Progenitor cell of endocrine pancreas (in vitro differentiated cells): ENCODE measurements at regions not wholly inside any gene's neighbourhood (a gene's known extent, or its start where the extent isn't known, plus 50 kb on each side); places are given as distances from the start of the nearest gene placed in this dataset.
"Not testable (repeated sequence)": the region's sequence is repeated elsewhere in the genome, so short reads cannot be mapped to it uniquely, and the experiment has no call there.

Experiments
- DNase-seq: peaks from one replicate; pipeline ENCODE4 v3.0.0; 2021; ENCODE audit warnings: low spot score; ENCODE audit not compliant: unreplicated experiment
- H3K27ac Mint-ChIP-seq: 2 replicates; pipeline ENCODE4 v1.8.0; 2021; ENCODE audit warnings: mild to moderate bottlenecking, moderate library complexity, mixed read lengths
- H3K27me3 Mint-ChIP-seq: 2 replicates; pipeline ENCODE4 v1.8.0; 2021; ENCODE audit warnings: mixed read lengths
- H3K36me3 Mint-ChIP-seq: 2 replicates; pipeline ENCODE4 v1.8.0; 2022; ENCODE audit warnings: mixed read lengths; ENCODE audit not compliant: insufficient read depth
- H3K4me1 Mint-ChIP-seq: 2 replicates; pipeline ENCODE4 v1.8.0; 2021; ENCODE audit warnings: low read depth, mixed read lengths
- H3K4me3 Mint-ChIP-seq: 2 replicates; pipeline ENCODE4 v1.8.0; 2021; ENCODE audit warnings: low read depth, mild to moderate bottlenecking, moderate library complexity, mixed read lengths
- H3K9me3 Mint-ChIP-seq: 2 replicates; pipeline ENCODE4 v1.8.0; 2021; ENCODE audit warnings: low read depth, mixed read lengths

DNA sequence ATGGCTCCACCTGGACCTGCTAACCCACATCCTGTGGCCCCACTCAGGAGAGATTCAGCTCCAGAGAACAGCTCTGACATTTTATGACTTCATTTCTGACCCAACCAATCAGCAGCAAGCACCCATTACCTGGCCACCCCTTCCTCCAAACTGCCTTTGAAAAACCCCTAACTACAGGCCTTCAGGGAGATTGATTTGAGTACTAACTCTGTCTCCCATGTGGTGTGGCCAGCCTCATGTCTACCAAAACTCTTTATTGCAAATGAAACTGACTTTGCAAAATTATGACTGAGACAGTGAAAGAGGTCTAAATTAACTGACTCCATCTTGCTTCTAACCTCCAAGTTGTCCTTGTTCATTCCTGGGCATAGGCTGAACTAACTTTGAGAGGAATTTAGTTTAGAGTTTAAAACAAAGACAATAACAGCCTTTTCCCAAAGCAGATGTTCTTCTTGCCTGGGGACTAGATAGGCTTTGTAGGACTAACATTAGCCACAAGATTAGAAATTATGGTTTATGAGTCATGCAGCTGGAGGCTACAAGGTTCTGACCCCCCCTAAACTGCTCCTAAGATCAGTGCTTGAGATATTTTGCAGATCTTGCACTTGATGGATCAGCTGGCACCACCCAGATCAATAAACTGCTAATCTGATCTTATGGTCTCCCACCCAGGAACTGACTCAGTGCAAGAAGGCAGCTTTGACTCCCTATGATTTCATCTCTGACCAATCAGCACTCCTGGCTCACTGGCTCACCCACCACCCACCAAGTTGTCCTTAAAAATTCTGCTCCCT, 508.2 kb downstream of the RPIA start:
- H3K27me3 Mint-ChIP-seq, H3K27ac Mint-ChIP-seq, H3K4me1 Mint-ChIP-seq, DNase-seq, H3K36me3 Mint-ChIP-seq, H3K4me3 Mint-ChIP-seq: not testable (repeated sequence)
- H3K9me3 Mint-ChIP-seq = peaks cover 30% of the 10 kb centered on the region

DNA sequence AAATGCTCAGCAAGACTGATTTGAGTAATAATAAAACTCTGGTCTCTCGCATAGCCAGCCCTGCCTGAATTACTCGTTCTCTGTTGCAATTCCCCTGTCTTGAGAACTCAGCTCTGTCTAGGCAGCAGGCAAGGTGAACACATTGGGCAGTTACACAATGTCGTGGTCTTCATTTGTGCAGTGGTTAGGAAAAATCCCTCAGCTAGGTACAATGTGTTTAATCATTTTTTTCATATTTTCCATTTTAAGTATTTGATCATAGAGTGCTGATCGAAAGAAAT, 508.7 kb downstream of the RPIA start:
- peaks cover 29% of the 10 kb centered on the region for H3K9me3 Mint-ChIP-seq
- DNase-seq, H3K36me3 Mint-ChIP-seq, H3K27ac Mint-ChIP-seq, H3K27me3 Mint-ChIP-seq, H3K4me3 Mint-ChIP-seq, H3K4me1 Mint-ChIP-seq: not testable (repeated sequence)

DNA sequence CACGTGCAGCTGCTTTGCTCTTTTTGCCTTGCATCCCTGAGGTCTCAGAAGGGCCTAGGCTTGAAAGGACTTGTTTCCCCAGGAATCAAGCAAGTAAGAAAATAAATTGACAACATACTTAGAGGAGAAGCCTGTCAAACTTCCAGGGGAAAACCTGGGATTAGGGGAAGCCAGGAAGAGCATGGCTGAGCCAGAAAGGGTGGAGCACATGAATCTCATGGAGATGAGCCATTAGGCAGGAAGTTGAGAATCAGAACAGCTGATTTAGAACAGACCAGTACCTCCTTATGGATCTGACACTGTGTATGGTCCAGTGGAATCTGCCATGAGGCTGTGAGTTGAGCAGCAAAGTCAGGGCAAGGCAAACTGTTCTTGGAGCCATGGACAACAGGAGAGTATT, 511.0 kb downstream of the RPIA start:
- not testable (repeated sequence) for DNase-seq, H3K4me3 Mint-ChIP-seq, H3K27ac Mint-ChIP-seq, H3K36me3 Mint-ChIP-seq, H3K27me3 Mint-ChIP-seq, H3K4me1 Mint-ChIP-seq
- peaks cover 25% of the 10 kb centered on the region for H3K9me3 Mint-ChIP-seq

DNA sequence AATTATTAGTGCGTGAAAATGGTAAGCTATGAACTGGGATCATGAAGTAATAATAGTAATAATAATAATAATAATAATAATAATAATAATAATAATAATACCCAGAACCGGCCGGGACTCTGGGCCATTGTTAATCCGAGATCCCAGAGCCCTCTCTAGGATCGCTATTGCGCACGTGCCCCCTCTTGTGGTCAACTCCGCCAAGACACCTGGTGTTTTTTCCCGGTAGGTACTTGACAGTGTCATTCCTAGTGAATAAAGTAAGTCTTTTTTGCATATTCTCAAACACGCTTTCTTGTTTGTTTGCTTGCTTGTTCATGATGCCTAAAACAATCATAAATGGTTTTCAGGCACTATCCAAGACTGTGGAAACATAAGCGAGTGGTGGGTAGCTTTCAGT, 513.7 kb downstream of the RPIA start:
- H3K4me1 Mint-ChIP-seq, DNase-seq, H3K4me3 Mint-ChIP-seq, H3K36me3 Mint-ChIP-seq, H3K27ac Mint-ChIP-seq, H3K27me3 Mint-ChIP-seq: not testable (repeated sequence)
- peaks cover 17% of the 10 kb centered on the region for H3K9me3 Mint-ChIP-seq

DNA sequence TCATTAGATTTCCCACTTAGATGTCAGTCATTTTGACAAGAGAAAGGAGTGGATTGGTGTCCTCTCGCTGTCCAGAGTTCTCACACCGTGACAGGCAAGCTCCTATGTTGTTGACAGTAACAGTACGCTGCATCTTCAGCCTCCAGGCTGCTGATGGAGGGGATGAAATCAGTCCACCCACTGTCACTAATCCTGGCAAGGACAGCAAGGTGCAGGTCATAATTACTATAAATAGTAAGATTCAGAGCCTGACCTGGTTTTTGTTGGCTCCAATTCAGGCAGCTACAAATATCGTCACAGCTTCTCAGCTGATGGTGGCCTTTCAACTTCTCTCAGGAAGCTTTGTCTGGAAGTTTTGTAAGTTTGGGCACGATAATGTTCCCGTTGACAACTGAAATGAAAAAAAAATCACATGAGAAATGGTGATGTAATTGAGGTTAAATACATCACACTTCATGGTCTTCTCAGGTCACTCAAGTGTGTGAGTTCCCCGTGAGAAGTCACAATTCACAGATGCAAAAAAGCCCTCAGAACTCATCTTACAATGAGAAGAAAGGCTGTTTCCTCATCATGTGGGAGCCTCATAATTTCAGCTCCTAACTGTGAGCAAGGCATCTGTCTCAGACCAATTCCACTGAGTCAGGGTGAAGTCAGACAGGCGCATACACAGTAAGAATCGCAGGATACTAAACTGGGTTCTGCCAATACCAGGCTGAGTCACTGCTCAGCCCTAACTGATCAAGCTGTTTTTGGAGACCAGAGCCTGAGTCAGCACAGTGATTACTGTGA, 516.9 kb downstream of the RPIA start:
- DNase-seq, H3K27me3 Mint-ChIP-seq, H3K4me1 Mint-ChIP-seq, H3K36me3 Mint-ChIP-seq, H3K27ac Mint-ChIP-seq, H3K4me3 Mint-ChIP-seq: not testable (repeated sequence)
- peaks cover 20% of the 10 kb centered on the region for H3K9me3 Mint-ChIP-seq

DNA sequence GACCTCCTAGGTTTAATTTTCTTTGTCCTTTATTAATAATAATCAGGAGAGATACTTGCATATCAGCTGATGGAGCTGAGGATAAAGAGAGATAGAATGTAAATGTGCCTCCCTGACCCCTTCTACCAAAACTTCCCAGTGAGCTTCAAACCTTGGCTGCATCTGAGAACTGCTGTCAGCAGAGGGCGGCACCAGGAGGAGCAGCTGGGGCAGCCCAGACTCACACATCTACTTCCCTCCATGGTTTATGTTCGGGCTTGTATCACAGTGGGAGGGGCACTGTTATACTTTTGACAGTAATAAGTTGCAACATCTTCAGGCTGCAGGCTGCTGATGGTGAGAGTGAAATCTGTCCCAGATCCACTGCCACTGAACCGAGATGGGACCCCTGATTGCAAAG, 521.7 kb downstream of the RPIA start:
- H3K27me3 Mint-ChIP-seq, H3K27ac Mint-ChIP-seq, DNase-seq, H3K4me1 Mint-ChIP-seq, H3K36me3 Mint-ChIP-seq, H3K4me3 Mint-ChIP-seq: not testable (repeated sequence)
- H3K9me3 Mint-ChIP-seq = peaks cover 30% of the 10 kb centered on the region

DNA sequence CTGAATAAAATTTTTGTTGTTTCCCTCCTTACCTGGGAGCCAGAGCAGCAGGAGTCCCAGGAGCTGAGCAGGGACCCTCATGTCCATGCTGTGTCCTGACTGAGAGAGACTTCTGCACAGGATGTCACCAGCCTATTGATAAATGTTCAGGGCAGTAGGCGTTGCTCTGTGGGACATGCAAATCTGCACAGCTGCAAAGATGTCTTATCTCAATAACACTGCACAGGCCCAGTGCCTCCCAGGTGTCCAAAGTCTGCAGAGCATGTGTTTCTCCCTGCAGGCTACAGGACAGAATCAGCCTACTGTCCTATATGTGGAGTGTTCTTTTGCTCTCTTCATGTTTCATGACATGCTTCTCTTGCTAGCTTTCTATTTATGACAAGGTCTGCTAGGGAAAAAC, 522.3 kb downstream of the RPIA start:
- DNase-seq, H3K36me3 Mint-ChIP-seq, H3K4me3 Mint-ChIP-seq, H3K27me3 Mint-ChIP-seq, H3K4me1 Mint-ChIP-seq, H3K27ac Mint-ChIP-seq: not testable (repeated sequence)
- H3K9me3 Mint-ChIP-seq = peaks cover 30% of the 10 kb centered on the region

DNA sequence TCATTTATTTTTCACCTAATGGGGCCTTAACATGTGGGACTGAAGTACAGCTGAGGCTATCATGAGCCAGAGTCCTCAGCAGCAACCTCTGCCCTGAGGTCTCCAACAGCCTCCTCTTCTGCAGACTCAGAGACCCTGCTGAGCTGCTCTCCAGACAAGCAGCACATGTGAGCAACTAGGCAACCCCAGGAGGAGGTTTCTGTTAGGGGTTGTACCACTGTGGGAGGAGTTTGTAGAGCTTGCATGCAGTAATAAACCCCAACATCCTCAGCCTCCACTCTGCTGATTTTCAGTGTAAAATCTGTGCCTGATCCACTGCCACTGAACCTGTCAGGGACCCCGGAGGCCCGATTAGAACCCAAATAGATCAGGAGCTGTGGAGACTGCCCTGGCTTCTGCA, 530.0 kb downstream of the RPIA start:
- H3K4me1 Mint-ChIP-seq, H3K27me3 Mint-ChIP-seq, H3K36me3 Mint-ChIP-seq, H3K4me3 Mint-ChIP-seq, H3K9me3 Mint-ChIP-seq, DNase-seq, H3K27ac Mint-ChIP-seq: not testable (repeated sequence)

DNA sequence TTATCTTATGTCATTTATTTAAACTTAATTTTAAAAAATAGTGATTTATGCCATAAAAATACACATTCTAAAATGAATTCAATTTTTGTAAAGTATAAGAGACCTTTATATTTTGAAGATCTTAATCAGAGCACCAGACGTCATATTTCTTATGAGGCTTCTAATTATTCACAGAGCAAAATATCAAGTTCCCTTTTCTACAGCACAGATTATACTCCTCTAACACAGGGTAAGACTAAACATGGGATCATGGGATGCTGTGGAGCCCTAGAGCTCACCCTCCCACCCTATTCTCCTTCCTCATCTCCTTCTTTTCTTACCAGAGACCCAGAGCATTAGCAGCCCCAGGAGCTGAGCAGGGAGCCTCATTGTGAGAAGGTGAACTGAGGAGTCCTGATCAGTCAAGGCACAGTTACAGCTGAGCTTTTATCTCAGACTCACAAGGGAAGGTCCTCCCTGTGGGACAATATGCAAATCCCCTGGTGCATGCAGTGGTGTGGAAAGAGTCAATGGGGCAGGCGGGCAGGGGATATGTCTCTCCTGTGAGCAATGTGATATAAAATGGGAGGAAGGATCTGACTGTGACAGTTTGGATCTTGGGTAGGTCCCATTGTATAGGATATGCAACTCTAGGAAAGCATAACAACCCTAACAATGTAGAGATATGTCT, 530.7 kb downstream of the RPIA start:
- H3K9me3 Mint-ChIP-seq, H3K4me1 Mint-ChIP-seq, H3K4me3 Mint-ChIP-seq, H3K36me3 Mint-ChIP-seq, H3K27ac Mint-ChIP-seq, DNase-seq, H3K27me3 Mint-ChIP-seq: not testable (repeated sequence)

DNA sequence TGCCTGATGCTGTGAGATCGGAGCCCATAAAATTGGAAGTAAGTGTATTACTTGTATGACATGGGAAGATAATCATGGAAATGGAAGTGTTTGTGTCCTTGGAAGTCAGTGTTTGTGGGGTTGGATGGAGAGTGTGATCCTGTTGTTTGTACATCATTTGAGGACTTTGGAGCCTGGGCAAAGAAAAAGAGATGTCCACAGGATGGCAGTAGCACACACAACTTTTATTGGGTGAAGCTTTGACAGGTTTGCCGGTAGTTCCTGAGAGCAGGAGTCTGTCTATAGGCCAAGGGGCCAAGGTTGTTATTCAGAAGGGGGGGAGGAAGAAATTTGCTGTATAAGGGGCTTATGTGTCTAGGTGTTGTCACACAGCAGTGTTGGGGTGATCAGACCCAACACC, 533.3 kb downstream of the RPIA start:
- H3K27me3 Mint-ChIP-seq, H3K4me3 Mint-ChIP-seq, H3K4me1 Mint-ChIP-seq, H3K27ac Mint-ChIP-seq, H3K36me3 Mint-ChIP-seq, H3K9me3 Mint-ChIP-seq, DNase-seq: not testable (repeated sequence)

DNA sequence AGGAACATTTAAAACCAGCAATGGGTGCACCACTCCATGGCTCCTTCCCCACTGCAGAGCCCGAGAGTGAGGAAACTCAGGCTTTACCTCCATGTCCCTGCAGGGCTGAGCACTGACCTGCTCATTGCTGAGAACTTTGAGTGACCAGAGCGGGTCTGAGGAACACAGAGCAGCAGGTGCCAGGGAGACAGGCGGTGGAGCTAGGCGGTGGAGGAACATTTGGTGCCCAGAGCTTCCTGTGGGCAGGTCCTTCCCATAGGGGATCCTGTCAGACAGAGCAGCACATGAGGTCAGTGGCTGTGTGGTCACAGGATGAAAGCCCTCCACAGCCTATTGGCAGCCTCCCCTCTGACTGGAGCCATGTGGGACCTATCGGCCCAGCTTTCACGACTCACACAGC, 538.5 kb downstream of the RPIA start:
- not testable (repeated sequence) for H3K36me3 Mint-ChIP-seq, H3K9me3 Mint-ChIP-seq, H3K27ac Mint-ChIP-seq, H3K4me1 Mint-ChIP-seq, DNase-seq, H3K27me3 Mint-ChIP-seq, H3K4me3 Mint-ChIP-seq

DNA sequence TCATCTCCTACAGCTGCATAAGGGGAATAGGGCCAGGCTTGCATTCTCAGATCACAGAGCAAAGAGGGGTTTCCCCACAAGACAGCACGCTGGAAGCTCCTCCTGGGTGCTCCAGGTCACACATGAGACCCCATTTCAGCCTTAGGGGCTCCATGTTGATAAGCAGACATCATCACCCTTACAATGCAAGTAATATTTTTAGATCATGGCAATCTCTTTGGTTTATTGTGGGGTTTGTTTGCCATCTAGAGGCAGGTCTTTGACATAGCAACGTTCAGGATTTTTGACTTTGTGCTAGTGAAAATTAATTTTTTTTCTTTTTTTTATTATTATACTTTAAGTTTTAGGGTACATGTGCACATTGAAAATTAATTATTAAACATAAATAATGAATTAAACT, 539.8 kb downstream of the RPIA start:
- H3K36me3 Mint-ChIP-seq, H3K27me3 Mint-ChIP-seq, H3K27ac Mint-ChIP-seq, H3K4me1 Mint-ChIP-seq, H3K9me3 Mint-ChIP-seq, DNase-seq, H3K4me3 Mint-ChIP-seq: not testable (repeated sequence)

DNA sequence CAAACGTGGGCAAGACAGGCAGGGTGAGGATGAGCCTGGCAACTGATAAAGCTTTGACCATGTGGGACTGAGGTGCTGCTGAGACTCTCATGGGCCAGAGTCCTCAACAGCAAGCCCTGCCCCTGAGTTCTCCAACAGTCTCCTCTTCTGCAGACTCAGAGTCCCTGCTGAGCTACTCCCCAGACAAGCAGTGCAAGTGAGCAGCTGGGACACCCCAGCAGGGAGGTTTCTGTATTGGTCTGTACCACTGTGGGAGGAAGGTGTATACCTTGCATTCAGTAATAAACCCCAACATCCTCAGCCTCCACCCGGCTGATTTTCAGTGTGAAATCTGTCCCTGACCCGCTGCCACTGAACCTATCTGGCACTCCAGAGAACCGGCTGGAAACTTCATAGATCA, 542.5 kb downstream of the RPIA start:
- H3K4me1 Mint-ChIP-seq, H3K27ac Mint-ChIP-seq, DNase-seq, H3K27me3 Mint-ChIP-seq, H3K4me3 Mint-ChIP-seq, H3K9me3 Mint-ChIP-seq, H3K36me3 Mint-ChIP-seq: not testable (repeated sequence)
